ENCODE measurements at regions not wholly inside any gene's neighbourhood (a gene's known extent, or its start where the extent isn't known, plus 50 kb on each side); places are given as distances from the start of the nearest gene placed in this dataset.

DNA sequence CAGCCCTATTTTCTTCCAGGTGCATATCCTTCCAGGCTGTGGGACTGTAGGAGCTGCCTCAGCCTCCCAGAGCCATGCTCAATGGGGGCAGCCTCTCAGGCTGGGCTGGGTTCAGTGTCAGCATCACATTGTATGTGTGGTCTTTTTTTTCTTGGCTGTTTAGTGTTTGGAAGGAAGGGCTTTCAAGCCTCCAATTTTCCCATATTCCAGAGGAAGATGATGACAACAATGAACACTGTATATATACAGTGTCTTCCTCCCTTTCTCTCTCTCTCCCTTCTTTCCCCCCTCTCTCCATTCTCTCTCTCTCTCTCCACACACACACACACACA is 326.4 kb downstream of the DYSF start:
- no peak for DNase-seq (ENCODE audit: low spot score)

DNA sequence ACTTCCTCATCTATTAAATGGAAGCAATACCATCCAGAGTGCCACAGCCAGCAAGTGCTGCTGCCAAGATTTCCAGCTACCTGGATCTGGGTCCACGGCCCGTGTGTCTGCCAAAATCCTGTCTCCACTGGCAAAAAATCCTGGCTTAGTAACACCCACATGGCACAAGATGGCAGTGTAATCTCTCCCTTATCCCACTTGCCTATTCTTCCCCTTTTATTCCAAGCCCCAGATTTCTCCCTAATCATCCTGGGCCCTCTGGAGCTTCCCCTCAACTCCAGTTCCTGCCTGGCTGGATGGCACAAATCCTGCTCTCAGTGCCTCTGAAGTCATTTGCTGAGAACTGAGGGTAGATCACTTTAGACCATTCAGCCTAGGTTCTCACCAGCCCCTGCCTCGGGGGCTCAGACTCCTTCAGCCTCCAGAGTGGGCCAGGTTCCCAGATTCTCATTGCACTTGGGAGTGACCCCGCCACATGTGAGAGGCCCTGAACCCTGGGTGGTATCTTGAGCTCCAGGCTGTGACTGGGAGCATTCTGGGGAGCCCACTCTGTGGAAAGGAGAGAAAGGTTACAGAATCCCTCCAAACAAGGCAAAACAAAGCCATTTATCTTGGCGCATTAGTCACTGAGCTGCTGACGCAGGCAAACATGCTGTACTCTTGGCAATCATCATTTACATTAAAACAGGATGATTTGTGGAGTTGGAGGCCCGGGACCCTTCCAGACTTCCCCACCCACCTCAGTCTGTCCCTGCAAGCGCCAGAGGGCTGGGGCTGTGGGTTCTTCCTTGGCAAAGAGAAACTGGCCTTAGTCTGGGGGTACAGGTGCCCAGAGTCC is 325.8 kb downstream of the DYSF start:
- peak; percentile 12 for DNase-seq (ENCODE audit: low spot score)

DNA sequence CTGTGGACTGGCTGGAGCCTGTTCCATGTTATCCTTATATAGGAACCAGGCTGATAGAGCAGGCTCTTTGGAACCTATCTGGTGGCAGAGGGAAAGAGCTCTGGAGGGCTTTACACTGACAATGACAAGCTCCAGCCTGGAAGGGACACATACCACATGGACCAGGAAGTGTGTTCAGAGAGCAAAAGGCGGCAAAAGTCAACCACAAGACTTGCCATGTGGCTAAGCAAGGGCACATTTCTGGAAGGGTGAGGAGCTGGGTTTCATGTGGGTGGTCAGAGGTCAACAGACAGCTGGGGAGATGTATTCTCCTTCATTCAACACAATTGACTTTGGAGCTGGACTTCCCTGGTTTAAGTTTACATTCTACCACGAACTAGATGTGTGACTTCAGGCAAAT is 325.2 kb downstream of the DYSF start:
- DNase-seq (ENCODE audit: low spot score), result no peak

DNA sequence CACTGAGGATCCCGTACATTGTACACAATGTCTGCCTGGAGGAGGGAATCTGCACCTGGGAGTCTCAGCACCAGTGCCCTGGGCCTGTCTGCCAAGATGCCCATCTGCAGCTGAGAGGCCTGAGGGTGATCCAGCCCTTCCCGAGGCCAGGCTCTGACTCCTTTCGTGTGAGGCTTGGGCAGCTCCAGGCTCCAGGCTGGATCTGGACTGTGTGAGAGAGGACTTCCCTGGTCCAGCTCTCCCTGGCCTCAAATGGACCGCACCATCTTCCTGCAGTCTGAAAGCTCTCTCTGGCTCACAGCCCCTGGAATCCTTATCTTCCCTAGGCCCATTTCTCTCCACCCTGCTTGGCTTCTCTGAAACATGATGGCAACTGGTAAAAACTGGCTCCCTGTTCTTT is 324.6 kb downstream of the DYSF start:
- DNase-seq (ENCODE audit: low spot score), result no peak

DNA sequence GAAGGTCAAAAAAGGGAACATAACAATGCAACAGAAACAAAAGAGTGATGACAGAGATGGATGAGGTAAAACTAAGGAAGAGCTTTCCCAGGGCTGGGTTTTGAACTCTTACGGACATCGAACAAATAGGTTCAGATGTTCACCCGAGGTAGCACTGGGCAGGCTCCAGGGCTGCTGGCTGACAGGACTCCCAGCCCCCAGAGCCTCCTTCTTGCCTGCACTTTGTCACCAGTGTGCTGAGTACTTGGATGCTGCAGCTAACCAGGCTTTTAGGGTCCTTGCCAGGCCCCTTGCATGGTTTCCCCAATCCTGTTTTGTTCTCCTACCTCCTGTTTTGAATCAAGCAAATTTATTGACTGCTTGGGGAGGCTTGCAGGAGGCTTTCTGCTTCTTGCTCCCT is 322.9 kb downstream of the DYSF start:
- no peak for DNase-seq (ENCODE audit: low spot score)

DNA sequence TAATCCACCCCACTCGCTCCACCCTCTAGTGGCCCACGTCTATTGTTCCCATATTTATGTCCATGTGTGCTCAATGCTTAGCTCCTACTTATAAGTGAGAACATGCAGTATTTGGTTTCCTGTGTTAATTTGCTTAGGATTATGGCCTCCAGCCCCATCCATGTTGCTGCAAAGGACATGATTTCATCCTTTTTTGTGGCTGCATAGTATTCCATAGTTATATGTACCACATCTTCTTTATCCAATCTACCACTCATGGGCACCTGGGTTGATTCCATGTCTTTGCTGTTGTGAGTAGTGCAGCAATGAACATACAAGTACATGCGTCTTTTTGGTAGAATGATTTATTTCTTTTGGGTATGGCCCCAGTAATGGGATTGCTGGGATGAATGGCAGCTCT is 319.9 kb downstream of the DYSF start:
- no peak for DNase-seq (ENCODE audit: low spot score)

DNA sequence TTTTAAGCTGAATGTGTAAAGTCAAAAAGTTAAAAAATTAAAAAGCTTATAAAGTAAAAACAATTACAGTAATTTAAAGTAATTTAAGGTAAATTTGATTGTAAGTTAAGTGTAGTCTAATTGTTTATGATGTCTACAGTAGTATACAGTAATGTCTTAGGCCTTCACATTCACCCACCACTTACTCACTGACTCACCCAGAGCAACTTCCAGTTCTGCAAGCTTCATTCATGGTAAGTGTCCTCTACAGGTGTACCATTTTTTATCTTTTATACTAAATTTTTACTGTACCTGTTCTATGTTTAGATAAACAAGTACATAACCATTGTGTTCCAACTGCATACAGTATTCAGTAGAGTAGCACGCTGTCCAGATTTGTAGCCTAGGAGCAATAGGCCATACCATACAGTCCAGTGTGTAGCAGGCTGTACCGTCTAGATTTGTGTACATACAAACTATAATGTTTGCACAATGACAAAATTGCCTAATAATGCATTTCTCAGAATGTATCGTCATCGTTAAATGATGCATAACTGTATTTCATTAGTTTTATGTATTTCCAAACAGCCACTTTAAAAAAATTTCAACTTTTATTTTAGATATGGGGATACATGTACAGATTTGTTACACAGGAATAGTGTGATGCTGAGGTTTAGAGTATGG is 319.3 kb downstream of the DYSF start:
- DNase-seq (ENCODE audit: low spot score), result no peak

DNA sequence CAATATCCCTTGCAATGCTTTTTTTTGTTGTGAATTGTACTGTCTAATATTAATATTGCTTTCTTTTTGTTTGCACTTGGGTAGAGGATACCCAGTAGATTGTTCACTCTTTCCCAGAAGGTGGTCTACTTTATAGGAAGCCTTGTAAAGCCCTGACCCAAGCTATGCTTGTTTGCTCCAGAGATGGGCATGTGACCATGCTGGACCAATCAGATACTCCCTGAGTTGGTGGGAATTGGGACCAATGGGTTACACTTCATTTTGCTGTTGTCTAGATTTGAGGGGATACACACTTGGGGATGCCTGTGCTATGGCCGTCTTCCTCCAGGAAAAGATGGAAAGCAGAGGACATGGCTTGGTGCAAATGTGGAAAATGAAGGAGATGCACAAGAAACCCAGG is 314.3 kb downstream of the DYSF start:
- DNase-seq (ENCODE audit: low spot score), result no peak

DNA sequence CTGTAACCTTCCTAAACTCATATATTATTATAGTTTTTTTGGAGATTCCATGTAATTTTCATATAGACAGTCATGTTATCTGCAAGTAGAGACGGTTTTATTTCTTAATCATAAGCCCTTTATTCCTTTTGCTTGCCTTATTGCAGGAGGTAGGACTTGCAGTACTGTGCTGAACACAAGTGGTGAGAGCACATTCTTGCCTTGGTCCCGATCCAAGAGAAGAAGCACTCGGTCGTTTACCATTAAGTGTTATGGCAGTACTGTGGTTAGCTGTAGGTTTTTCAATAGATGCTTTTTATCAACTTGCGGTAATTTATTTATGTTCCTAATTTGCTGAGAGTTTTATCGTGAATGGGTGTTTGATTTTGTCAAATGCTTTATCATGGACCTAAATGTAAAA is 305.7 kb downstream of the DYSF start:
- no peak for DNase-seq (ENCODE audit: low spot score)

DNA sequence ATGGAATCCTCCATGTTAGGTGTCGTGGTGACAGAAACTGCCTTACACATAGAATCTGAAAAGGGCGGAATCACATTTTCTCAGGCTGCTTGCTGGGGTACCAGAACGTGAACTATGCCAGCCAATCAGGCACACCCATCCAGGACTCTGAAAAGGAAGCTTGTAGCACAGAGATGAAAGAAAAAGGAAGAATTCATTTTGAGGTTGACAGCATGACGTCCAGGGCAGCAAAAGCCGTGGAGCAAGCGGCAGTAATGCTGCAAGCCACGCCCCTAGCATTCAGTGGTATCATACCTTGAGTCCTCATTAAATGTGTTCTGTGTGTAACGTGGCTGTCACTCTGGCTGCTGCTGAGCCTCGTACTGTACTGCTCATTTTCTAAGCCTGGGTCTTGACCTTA is 304.0 kb downstream of the DYSF start:
- DNase-seq (ENCODE audit: low spot score), result no peak

DNA sequence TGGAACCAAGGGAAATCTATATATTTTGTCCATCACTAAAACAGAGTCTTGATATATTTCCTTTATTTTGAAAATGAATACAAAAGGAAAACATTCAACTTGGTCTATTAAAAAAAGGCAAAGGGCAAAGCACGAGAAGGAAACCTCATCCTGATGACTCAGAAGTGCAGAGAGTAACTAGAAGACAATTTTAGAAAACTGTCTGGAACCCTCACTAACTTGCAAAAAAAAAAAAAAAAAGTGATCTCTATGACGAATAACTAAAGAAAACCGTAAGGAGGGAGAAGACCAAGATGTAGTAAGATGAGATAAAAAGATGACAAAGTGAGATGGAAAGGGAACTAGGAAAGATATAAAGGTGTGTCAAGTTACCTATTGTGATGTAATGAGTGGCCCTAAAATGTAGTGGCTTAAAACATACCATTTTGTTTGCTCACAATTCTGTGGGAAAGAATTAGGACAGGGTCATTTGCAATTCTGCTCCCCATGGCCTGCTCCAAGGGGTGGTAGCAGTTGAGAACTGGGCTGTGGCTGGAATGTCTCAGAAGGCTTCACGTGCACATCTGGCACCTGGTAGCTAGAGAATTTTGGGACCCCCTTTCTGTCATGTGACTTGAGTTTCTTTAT is 303.0 kb downstream of the DYSF start:
- DNase-seq (ENCODE audit: low spot score), result no peak

DNA sequence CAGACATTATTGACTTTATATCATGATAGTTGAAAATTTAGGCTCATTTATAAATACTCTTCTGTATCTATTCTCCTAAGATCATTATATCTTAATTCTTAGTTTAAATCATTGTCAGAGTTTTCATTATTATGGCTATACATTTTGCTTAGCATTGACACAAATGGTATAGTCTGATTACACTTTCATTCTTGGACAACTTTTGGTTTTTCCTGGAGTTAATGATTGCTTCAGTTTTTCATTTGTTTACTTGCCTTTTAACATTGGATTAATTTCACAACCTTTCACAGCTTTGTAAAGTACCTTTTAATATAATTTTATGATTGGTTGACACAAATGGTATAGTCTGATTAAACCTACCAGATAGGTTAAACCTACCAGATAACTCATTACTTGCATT is 298.2 kb downstream of the DYSF start:
- DNase-seq (ENCODE audit: low spot score), result no peak

DNA sequence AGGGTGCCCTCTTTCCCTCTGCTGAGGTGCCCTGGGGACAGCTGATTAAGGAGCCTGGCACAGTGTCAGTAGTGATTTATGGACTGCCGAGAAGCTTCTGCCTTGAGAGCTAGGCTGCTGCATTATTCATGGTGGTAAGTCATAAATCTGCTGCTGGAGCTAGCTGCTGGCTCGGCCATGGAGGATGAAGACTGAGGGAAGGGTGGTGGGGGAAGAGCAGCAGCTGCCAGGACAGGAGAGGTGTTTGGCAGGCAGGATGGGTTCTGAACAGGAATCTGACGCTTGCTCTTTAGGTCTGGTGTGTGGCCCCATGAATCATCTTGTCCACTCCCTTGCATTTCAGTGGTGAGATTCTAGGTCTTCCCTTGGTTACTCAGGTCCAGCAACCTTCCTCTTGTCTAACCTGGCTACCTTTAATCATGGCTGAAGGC is 296.3 kb downstream of the DYSF start:
- DNase-seq (ENCODE audit: low spot score), result no peak

DNA sequence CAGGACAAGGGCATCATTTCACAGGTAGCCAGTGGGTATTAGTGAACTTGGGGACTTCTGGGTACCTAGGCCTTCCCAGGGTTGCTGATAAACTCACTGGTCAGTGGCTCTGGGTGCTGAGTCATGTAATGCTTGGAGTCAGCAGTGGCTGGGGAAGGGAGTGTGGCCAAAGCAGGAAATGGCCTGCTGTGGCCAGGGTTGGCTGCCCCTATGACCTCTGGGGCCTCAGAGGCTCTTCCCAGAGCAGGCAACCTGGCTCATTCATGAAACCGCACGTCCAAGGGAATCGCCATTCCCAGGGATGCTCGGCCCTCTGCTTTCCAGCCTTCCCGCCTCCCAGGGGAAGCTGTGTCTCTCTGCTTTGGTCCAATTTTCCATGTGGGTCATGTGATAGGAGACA is 294.9 kb downstream of the DYSF start:
- DNase-seq (ENCODE audit: low spot score), result no peak

DNA sequence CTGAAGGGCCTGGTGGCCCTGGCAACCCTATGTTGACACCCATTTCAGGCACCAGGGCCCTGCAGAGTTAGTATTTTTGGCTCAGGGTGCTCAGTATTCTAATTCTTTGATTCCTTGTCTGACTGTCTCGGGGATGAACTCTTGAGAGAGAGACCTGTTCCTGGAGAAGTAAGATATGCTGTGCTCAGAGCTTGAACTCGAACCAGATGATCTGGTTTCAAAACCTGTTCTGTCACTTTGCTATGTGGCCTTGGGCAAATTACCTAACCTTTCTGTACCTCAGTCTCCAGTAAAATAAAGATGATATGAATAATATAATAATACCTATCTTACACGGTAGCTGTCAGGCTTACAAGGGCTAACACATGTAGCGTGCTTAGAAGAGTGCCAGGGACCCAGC is 294.2 kb downstream of the DYSF start:
- DNase-seq (ENCODE audit: low spot score), result peak; percentile 53

DNA sequence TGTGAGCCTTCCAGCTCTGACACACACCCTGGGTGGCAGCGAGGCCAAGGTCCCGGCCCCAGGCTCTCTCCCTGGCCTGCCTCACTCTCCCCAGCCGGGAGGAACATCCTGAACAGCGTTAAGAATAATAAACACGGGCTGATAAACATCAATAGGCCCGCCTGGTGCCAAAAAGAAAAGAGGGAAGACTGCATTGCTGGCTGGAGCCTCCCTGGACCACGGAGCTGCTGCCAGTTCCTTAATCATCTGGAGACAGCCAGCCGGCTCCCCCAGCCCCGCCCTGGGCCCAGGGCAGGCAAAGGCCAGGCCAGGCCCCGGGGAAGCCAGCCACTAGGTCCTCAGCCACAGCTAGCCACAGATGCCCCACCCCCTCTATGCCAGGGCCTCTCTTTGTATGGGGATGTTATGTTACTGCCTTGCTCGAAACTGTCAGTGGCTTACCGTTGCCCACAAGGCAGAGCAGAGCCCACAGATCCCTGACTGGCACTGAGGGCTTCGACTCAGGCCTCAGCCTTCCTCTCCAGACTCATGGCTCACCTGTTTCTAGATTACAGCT is 293.7 kb downstream of the DYSF start:
- peak; percentile 4 for DNase-seq (ENCODE audit: low spot score)

DNA sequence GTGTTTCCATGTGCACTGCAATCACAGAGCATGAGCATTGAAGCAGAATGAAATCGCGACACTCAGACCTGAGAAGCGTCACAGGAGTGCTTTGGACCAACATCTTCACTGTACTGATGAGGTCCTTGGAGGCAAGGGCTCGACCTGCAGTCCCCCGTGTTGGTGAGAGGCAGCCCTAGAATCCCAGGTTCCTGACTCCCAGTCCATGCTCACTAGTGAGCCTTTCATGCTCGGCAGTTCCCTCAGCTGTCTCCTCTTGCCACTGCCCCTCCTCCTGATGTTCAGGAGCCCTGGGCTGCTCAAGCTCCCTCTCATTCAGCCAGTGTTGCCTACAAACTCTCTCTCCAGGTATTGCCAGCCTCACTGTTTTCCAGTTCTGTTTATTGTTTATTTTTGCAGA is 291.4 kb downstream of the DYSF start:
- no peak for DNase-seq (ENCODE audit: low spot score)

DNA sequence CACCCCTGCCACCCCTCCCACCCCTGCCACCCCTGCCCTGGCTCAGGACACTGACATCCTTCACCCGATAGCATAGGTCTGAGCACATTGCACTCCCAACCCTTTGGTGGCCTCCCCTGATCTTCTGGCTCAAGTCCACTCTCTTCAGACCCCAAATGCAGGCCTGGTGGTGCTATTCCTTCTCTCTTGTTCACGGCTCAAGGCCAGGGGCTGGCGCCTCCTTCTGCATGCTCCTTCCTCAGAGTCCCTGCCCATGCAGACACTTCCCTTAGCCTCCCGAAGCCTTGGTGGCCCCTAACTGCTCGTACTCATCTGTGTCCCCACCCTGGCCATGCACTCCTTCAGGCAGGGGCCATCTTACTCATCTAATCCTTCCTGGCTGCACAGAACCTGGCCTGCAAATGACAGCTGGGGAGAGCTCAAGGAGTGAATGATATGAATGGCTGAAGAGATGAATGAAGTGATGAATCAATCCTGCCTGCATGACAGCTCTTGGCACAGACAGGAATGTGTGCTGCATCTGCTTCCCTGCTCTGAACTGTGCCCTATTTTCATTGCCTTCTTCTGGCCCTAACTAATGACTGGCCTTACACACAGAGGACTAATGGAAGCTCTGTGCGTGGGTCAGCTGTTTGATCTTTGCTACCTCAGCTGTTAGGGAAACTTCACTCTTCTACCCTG is 290.8 kb downstream of the DYSF start:
- DNase-seq (ENCODE audit: low spot score), result no peak

DNA sequence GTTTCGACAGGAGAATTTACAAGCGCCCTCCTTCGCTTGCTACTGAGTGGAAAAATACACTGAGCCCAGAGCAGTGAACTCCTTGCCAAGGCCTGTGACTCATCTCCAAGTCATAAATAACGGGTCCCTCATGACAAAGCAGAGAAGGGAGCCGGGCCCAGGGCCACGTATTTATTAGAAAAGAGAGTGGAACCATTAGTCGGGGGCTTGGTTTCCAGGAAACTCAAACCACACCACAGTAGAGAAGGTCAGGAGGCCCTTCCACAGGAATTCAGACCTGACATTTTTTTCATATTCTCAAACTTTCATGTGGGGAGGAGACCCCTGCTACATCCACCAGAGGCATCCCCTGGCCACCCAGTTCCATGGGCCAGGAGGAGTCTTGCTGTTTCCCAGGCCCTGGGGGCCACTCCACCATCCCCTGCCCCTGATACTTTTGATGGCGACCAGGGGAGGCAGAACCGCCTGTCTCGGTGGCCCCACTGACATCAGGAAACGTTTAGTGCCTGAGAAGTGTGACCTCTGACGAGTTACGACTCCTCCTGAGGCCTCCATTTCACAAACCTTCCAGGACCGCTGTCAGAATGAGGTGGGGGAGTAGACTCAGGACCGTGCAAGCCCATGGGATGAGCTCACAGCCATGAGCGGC is 289.7 kb downstream of the DYSF start:
- peak; percentile 32 for DNase-seq (ENCODE audit: low spot score)

DNA sequence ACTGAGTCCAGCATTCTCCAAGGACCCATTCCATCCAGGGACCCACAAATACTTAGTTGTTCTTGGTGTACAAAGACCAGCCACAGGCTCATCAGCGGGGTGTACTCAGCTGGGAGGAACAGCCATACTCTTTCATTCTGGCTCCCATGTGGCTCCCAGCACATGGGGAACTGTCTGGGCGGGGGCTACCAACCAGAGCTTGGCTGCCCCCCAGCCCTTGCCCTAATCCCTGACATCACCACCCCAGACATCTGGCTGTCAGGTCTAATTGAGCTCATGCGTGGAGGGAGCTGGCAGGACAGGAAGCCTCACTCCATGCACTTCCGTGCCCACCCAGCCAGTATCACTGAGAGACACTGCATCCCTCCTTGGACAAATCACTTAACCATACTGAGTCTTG is 283.6 kb downstream of the DYSF start:
- DNase-seq (ENCODE audit: low spot score), result no peak

DNA sequence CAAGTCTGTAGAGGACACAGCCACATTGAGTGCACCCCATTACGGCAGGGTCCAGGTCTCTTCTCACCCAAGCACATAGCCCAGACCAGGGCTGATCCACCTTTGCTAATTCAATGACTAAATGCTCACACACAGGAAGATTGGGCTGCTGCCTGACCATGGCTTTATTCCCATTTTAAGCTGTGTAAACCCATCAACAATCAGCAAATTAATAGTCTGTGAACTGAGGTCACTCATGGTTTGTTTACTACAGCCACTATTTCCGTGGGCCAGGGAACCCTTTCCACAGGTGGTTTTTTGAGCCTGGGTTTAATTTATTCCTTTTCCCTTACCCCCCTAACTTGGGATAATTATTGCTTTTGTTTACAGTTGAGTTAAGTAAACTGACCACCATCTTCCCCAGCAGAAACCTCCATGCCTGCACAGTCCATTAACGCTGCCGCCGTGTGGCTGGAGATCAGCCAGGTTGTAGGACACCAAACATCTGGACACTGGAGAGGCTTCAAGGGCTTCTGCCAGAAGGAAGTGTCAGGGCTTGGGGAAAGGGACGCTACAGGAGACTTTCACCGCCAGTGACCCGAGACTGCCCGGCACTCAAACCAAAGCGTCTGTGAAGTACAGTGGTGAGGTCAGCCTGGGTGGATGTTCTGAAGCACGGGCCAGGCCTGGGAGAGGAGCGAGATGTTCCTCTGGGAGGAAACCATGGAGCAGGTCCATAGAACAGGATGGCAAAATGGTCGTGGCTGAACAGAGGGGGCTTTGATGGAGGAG is 282.9 kb downstream of the DYSF start:
- DNase-seq (ENCODE audit: low spot score), result no peak
